ENCODE measurements at regions not wholly inside any gene's neighbourhood (a gene's known extent, or its start where the extent isn't known, plus 50 kb on each side); places are given as distances from the start of the nearest gene placed in this dataset.

DNA sequence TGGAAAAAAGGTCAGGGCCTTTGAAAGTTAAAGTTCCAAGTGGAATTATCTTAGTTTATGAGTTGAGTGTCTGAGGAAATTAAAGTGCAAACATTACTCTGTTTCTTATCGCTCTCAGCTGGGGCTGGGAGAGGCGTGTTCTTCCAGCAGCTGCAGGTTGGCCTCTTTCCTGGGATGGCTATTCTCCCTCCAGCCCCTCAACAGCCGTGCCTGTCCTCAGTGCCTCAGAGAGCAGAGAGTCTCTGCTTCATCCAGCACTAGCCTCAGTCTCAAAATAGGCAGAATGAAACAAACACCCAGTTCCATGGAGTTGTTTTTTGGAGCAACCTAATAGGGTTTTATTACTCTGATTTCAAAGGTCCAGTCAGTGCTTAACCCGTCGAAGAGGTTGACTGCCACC is 298.1 kb downstream of the GALR1 start:
- no TSS peak for BruUV-seq (replicated peaks)

DNA sequence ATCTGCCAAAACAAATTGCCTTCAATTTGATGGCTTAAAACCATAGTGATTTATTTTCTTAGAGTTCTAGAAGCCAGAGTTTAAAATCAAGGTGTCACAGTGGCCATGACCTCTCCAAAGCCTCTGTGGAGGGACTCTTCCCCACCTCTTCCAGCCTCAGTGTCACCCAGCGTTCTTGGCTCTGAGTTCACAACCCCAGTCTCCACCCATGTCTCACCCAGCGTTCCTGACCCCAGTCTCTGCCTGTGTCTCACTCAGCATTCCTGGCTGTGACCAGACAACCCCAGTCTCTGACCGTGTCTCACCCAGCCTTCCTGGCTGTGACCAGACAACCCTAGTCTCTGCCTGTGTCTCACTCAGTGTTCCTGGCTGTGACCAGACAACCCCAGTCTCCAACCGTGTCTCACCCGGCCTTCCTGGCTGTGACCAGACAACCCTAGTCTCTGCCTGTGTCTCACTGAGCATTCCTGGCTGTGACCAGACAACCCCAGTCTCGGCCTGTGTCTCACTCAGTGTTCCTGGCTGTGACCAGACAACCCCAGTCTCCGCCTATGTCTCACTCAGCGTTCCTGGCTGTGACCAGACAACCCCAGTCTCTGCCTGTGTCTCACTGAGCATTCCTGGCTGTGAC is 299.3 kb downstream of the GALR1 start:
- Histone ChIP-seq H3K27me3 (replicated peaks; ENCODE audit: insufficient read depth, low read depth, low read length, poor library complexity) (no peaks in the 10 kb centered on the region), H3K4me3 (ENCODE audit: low read depth, low read length, poor library complexity, severe bottlenecking) (no peak overlapping the region), H3K36me3 (ENCODE audit: insufficient read depth, low read length, poor library complexity, severe bottlenecking) (no peaks in the 10 kb centered on the region), H3K4me1 (ENCODE audit: insufficient read depth, low read length, poor library complexity, severe bottlenecking) (no peaks in the 10 kb centered on the region), H3K9me3 (ENCODE audit: low read depth, low read length, poor library complexity, severe bottlenecking) (peaks cover 17% of the 10 kb centered on the region), H3K27ac (ENCODE audit: low read depth, low read length, poor library complexity, severe bottlenecking) (no peak overlapping the region)
- intact Hi-C loops (cut with micrococcal nuclease; ENCODE audit: unreplicated experiment): no loop called here
- no TSS peak for BruUV-seq (replicated peaks)
- ChIA-PET CTCF (no interaction called here), POLR2A (ENCODE audit: low non-redundant PET) (no interaction called here)
- TF ChIP-seq, protein P1, sequence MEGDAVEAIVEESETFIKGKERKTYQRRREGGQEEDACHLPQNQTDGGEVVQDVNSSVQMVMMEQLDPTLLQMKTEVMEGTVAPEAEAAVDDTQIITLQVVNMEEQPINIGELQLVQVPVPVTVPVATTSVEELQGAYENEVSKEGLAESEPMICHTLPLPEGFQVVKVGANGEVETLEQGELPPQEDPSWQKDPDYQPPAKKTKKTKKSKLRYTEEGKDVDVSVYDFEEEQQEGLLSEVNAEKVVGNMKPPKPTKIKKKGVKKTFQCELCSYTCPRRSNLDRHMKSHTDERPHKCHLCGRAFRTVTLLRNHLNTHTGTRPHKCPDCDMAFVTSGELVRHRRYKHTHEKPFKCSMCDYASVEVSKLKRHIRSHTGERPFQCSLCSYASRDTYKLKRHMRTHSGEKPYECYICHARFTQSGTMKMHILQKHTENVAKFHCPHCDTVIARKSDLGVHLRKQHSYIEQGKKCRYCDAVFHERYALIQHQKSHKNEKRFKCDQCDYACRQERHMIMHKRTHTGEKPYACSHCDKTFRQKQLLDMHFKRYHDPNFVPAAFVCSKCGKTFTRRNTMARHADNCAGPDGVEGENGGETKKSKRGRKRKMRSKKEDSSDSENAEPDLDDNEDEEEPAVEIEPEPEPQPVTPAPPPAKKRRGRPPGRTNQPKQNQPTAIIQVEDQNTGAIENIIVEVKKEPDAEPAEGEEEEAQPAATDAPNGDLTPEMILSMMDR (conservative IDR thresholded peaks at IDR 0.05; ENCODE audit: low read depth, low read length): no peak
- no peak for TF ChIP-seq EZH2 (IDR thresholded peaks at IDR 0.05; ENCODE audit: borderline replicate concordance, low read depth, low read length, poor library complexity, severe bottlenecking)
- no peak for DNase-seq (ENCODE audit: low spot score)

More for the DNA sequence above, 298.1 kb downstream of the GALR1 start:
- no peaks in the 10 kb centered on the region for H3K36me3 ChIP-seq (ENCODE audit: insufficient read depth, low read length, poor library complexity, severe bottlenecking)
- H3K27ac ChIP-seq (ENCODE audit: low read depth, low read length, poor library complexity, severe bottlenecking): no peak overlapping the region
- intact Hi-C loops (cut with micrococcal nuclease; ENCODE audit: unreplicated experiment): no loop called here
- no peak overlapping the region for H3K4me3 ChIP-seq (ENCODE audit: low read depth, low read length, poor library complexity, severe bottlenecking)
- TF ChIP-seq EZH2 (IDR thresholded peaks at IDR 0.05; ENCODE audit: borderline replicate concordance, low read depth, low read length, poor library complexity, severe bottlenecking): no peak
- TF ChIP-seq, protein P1 (conservative IDR thresholded peaks at IDR 0.05; ENCODE audit: low read depth, low read length): no peak
- H3K9me3 ChIP-seq (ENCODE audit: low read depth, low read length, poor library complexity, severe bottlenecking): peaks cover 17% of the 10 kb centered on the region
- no peak for DNase-seq (ENCODE audit: low spot score)
- no peaks in the 10 kb centered on the region for H3K27me3 ChIP-seq (replicated peaks; ENCODE audit: insufficient read depth, low read depth, low read length, poor library complexity)
- ChIA-PET POLR2A (ENCODE audit: low non-redundant PET) (no interaction called here), CTCF (no interaction called here)
- H3K4me1 ChIP-seq (ENCODE audit: insufficient read depth, low read length, poor library complexity, severe bottlenecking): no peaks in the 10 kb centered on the region

DNA sequence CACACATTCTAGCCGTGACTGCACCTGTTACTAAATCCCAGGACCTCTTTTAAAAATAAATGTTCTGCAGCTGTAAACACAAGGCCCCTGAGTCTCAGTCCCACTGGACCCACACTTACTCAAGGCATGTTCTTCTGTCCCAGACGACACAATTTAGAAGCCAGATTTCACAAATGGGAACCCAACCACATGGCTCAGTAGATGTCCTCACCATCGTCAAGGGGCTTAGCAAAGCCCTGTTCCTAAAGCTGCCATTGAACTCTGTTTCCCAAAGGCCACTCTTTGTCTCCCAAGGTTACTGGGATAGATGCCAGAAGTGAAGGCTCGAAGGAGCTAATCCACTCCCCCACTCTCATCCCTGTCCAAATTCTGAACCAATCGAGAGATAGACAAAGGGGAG is 301.0 kb downstream of the GALR1 start:
- BruUV-seq (replicated peaks): no TSS peak
- ChIA-PET CTCF (no interaction called here), POLR2A (ENCODE audit: low non-redundant PET) (no interaction called here)

More for the DNA sequence above, 301.0 kb downstream of the GALR1 start:
- Histone ChIP-seq H3K4me3 (ENCODE audit: low read depth, low read length, poor library complexity, severe bottlenecking) (no peak overlapping the region), H3K36me3 (ENCODE audit: insufficient read depth, low read length, poor library complexity, severe bottlenecking) (no peaks in the 10 kb centered on the region), H3K4me1 (ENCODE audit: insufficient read depth, low read length, poor library complexity, severe bottlenecking) (no peaks in the 10 kb centered on the region), H3K27me3 (replicated peaks; ENCODE audit: insufficient read depth, low read depth, low read length, poor library complexity) (no peaks in the 10 kb centered on the region), H3K27ac (ENCODE audit: low read depth, low read length, poor library complexity, severe bottlenecking) (no peak overlapping the region), H3K9me3 (ENCODE audit: low read depth, low read length, poor library complexity, severe bottlenecking) (peaks cover 25% of the 10 kb centered on the region)
- TF ChIP-seq, protein P1 (conservative IDR thresholded peaks at IDR 0.05; ENCODE audit: low read depth, low read length): no peak
- TF ChIP-seq EZH2 (IDR thresholded peaks at IDR 0.05; ENCODE audit: borderline replicate concordance, low read depth, low read length, poor library complexity, severe bottlenecking): no peak
- no peak for DNase-seq (ENCODE audit: low spot score)
- intact Hi-C loops (cut with micrococcal nuclease; ENCODE audit: unreplicated experiment): no loop called here
